GM21576 (cell line): ENCODE measurements at regions not wholly inside any gene's neighbourhood (a gene's known extent, or its start where the extent isn't known, plus 50 kb on each side); places are given as distances from the start of the nearest gene placed in this dataset.

Source experiments
- ATAC-seq: cut with Tn5 transposase; IDR thresholded peaks from one replicate; pipeline ENCODE4 v1.9.1; 2021; ENCODE audit warnings: mild to moderate bottlenecking, moderate library complexity; ENCODE audit not compliant: unreplicated experiment

DNA sequence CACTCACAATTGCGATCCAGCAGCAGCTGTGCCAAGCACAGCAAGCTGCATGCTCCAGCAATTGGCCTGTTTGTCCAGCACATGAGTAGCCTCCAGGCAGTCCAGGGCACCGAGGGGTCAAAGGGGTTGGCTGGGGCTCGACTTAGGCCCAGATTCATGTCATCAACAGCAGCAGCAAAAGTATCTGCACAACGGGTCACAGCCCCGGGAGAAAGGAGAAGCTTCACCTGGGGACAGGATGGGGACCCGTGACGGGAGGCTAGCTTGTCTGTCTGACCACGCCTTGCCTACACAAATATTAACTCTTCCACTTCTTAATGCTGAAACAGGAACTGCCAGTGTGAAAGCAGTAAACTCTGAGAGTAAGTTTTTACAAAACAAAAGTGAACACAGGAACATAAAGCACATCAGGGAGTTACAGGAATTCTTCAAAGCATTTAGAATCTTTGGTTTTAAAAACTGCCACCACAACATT is 191.2 kb downstream of the PIK3R1 start:
- ATAC-seq, result peak; percentile 94

DNA sequence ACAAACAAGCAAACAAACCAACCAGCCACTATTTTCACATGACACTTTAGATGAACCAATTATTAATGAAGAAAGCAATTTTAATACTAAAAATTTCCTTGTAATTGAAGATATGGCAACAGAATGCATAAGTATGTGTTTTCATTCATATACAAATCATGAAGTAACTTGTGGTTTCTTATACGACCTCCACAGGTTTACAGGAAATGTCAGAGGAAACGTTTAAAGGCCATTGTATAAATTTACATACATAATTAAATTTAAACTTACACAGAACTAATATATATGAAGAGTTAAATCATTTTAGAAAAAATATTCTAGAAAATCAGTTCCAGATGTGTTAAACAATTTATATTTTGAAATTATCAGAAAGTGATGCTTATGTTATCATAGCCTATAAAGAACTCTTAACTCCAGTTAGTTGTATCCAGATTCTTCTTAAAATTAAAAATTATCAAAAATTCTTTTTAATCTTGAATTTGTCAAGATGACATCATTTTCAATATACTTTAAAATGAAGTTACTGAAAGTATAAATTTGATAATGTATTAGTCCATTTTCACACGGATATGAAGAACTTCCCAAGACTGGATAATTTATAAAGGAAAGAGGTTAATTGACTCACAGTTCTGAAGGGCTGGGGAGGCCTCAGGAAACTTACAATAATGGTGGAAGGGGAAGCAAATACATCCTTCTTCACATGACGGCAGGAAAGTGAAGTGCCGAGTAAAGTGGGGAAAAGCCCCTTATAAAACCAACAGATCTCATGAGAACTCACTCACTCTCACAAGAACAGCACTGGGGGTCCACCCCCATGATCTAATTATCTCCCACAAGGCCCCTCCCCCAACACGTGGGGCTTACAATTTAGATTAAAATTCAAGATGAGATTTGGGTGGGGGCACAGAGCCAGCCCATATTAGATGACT is 192.0 kb downstream of the PIK3R1 start:
- no peak for ATAC-seq

DNA sequence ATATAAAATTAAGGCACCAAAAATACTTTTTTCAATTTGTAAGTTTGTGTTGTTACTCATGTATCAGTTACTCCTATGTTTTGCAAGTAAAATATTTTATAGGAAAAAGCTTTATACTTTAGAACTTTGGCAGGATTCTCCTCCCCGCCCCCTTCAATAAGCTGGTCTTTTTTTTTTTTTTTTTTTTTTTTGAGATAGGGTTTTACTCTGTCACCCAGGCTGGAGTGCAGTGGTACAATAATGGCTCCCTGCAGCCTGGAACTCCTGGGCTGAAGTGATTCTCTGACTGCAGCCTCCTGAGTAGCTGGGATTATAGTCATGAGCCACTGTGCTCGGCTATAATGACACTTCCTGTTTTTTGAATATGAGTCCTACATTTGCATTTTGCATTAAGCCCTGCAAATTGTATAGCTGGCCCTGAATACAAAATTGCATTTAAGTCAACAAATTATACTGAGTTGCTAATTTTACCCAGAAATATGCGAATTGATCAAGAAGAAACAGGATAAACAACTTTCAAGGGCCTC is 192.9 kb downstream of the PIK3R1 start:
- no peak for ATAC-seq

DNA sequence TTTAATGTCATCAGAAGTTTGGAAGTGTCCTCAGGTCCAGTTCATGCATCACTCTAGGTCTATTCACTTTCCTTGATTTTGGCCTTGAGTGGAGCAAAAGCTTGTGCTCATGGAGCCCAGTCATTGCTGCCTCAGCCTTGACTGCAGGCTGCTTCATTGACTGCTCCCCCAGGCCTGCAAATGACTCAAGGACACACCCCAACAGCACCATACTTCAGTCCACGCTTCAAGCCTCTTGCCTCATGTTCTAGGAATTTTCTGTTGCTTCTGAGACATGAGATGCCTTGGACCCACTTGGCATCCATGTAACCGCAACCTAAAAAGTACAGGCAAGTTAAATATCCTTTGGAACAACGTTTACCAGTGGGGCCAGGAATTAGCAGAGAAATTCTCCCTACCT is 193.7 kb downstream of the PIK3R1 start:
- no peak for ATAC-seq

DNA sequence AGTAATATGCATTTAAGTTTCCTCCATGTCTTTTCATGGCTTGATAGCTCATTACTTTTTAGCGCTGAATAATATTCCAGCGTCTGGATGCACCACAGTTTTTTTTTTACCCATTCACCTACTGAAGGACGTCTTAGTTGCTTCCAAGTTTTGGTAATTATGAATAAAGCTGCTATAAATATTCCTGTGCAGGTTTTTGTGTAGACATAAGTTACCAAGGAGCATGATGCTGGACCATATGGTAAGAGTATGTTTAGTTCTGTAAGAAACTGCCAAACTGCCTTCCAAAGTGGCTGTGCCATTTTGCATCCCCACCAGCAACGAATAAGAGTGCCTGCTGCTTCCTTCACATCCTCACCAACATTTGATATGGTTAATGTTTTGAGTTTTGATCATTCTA is 195.6 kb downstream of the PIK3R1 start:
- ATAC-seq, result no peak

DNA sequence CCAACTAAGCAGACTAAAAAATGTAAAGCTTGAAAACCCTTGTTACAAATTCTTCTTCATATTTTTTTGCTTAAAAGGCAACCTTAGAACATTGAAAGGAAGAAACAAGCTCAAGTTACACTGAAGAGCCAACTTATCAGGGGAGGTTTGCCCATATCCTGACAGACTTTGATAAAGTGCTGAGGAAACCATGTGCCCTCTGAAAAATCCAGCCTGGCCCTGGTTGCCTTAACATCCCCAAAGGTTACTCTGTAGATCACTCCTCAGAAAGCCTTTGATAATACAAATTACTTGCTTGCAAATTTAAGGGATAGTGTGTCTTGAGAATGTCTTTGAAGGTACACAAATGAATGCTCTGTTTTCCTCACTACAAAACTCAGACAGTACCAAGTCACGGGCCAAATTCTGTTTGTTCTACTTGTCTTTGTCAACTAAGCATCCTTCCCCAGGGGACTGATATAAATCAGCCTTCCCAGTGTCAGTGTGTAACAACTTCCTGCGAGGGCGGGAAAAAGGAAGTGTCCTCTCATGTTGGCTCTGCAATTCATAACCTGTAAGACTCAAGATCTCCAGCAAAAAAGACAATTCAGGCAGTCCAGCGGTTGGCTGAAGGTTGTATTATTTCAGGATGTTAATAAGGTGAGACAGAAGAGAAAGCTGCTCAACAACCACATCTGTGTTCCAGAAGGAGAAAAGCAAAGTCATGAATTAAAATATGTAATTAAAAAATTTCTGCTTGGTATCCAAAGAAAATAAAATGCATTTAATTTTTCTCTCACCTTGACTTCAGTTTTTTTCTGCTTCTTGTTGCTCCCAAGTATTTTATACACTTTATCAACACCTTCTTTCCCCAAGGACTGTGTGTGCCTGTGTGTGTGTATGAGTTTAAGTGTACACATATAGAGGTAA is 199.9 kb downstream of the PIK3R1 start:
- no peak for ATAC-seq

DNA sequence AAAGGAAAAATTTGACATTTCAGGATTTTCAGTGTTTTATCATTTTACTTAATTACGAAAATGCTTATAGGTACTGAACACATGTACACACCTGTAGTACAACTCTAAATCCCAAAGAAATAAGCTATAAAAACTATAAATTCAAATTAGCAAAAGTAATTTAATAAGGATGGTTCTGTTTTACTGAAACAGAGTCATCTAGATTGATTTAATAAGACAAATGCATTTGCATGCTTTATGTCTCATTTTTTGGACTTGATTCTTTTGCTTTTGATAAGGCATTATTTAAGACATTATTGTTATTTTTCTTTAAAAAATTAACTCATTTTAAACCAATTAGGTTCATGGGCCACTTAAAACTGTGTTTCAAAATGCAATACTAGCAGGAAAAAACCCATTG is 201.2 kb downstream of the PIK3R1 start:
- no peak for ATAC-seq

DNA sequence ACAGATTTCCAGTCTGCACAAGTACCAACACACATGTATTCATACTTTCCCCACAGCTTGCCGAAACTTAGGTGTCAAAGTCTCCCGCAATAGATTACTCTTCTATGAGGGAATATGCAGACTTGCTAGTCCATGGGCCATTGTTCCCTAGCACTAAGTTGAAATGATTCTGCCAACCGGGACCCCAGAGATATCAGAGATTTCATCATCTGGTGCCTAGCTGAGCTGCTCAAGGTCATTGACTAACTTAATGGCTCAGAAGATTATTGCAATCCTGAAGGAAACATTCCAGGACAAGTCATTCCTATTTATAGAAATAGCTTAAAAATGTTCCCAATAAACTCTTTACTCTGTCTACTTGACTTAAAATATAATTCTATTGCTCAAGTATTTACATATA is 202.6 kb downstream of the PIK3R1 start:
- ATAC-seq, result no peak

DNA sequence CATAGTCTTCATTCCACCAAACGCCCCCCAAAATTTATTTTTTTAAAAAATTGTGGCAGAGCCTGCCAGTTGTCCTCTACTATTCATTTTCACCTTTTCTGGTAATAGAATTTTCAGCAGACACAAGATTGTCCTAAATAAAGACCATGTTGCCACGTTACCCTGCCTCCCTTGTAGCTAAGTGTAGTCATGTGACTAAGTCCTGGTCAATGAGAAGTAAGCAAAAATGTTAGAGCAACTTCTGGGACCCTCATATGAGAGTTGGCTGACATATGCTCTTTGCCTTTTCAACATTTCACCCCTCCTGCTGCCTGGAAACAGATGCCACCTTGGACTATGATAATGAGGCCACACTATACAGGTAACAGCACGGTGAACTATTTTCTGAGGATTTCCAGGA is 203.1 kb downstream of the PIK3R1 start:
- ATAC-seq, result no peak

DNA sequence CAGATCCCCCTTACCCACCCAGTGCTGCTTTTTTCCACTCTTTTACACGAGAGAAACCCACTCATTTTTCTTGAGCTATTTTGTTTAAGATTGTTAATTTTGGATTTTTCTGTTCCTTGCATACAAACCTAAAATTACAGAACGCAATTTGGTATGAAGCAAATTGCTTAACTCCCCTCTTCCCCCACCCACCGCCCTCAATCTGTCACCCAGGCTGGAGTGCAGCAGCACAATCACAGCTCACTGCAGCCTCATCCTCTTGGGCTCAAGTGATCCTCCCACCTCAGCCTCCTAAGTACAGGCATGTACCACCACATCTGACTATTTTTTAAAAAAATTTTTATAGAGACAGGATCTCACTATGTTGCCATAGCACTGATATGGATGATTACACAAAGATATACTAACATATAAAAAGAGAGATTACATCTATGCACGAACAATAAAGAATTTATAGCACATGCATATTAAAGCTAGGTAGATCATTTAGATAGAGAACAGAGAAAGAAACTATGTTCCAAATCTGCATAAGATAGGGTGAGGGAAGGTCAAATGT is 203.6 kb downstream of the PIK3R1 start:
- no peak for ATAC-seq

DNA sequence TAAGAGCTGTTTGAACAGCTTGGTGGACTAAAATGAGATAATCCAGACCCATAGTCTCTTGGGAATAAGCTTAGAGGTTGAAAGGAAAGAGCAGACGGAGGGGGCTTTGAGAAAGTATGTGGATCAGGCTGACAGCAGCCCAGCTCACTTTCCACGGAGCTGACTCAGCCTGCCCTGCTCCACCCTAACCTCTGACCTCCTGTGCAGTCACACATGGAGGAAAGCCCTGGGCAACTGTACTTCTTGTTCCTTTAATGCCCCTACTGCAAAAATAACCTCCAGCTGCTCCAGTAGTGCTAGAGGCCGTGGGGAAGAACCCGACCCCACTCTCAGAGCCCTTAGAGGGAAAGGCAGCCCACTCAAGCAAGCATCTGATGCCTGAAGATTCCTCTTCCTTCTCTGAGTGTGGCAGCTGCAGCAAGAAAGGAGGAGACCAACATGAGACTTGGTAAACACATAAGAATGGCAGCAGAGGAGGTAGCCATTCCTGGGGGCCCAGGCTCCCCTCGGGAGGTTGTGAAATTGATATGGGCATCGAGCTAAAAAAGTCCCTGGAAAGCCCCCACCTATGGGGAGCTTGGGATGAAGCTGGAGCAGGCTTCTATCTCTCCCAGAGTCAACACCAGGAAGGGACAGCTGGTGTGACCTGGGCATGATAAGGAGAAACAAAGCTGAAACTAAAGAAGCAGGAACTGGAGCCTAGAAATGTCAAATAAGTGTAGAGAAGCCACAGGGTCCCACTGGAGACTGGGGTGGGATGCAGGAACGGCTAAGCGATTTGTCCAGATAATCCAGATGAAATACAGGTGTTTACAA is 204.3 kb downstream of the PIK3R1 start:
- no peak for ATAC-seq

DNA sequence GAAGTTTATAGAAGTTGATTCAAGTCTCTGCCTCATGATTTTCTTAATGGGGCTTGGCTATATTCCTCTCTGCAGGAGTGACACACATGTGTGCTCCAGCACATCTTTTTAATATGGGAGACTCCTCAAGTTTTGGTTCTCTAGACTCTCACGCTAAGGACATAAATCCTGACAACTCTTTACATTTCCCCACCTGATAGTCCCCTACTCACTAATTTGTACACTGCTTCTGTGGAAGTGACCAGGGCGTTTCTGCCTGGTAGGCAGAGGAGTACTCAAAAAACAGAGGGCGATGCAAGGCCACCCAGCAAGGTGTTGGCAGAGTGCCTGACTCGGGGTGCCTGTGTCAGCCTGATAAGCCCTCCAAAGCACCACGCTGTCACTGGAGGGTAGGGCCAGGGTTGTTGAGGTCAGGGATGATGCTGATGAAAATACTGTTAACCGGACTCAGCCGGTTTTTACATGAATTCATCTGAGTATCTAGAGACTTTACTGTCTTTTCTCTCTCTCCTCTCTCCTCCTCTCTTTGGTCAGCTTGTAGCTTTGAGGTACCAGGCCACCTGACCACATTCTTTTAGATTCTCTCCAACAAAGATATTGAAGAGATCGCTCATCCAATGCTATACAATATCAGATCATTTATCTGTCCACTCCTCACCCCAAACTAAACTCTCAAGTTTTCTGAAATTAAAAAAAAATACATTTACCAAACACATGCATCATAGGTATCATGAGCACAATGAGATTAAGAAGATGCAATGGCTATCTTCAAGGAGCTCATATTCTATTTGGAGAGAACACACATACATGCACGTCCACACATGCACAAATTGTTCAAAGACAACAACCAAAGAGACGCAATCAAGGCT is 205.2 kb downstream of the PIK3R1 start:
- no peak for ATAC-seq

DNA sequence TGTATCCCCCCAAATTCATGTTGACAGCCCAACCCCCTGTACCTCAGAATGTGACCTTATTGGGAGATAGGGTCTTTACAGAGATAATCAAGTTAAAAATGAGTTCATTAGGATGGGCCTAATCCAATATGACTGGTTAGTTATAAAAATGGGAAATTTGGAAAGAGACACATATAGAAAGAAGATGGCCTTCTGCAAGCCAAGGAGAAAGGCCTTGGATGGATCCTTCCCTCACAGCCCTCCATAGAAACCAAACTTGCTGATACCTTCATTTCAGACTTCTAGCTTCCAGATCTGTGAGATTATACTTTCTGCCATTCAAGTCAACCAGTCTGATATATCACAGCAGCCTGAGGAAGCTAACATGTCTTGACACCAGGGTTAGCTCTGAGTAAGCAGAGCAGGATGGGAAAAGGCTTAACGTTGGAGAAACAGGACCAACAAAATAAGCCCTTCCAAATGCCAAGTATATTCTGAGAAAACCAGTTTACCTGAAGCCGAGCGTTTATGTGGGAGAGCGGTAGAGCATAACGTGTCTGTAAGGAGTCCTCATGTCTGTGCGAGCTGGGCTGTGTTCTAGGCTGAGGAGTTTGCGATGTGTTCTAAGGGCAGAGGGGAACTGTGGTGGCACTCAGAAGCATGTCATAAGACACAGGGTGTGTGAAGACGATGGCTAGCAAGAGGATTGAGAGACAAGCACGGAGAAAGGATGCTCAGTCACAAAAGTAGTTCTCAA is 206.1 kb downstream of the PIK3R1 start:
- ATAC-seq, result no peak

DNA sequence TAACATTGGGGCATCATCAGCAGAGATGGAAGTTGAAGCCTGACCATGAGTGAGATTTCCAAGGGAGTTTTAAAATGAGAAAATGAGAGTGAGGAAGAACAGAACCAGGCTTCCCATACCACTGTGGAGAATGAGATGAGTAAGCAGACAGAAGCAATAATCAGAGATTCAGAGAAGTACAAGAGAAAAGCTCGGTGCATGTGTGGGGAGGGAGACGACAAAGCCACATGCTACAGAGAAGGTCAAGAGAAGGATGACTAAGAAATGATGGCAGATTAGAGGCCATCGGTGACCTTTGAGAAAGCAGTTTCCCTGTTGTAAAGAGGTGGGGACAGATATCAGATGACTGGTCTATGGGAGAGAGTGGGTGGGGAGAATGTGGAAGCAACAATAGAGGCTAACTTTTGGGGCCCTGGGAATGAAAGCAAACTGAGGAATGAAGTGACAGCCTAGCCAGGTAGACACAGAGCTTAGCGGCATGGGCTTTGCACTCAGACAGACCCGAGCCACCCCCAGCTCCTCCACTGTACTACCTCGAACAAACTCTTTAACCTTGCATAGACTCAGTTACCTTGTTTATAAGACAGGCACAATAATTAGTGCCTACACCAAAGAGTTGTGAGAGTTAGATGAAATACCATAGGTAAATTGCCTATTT is 207.7 kb downstream of the PIK3R1 start:
- ATAC-seq, result no peak

DNA sequence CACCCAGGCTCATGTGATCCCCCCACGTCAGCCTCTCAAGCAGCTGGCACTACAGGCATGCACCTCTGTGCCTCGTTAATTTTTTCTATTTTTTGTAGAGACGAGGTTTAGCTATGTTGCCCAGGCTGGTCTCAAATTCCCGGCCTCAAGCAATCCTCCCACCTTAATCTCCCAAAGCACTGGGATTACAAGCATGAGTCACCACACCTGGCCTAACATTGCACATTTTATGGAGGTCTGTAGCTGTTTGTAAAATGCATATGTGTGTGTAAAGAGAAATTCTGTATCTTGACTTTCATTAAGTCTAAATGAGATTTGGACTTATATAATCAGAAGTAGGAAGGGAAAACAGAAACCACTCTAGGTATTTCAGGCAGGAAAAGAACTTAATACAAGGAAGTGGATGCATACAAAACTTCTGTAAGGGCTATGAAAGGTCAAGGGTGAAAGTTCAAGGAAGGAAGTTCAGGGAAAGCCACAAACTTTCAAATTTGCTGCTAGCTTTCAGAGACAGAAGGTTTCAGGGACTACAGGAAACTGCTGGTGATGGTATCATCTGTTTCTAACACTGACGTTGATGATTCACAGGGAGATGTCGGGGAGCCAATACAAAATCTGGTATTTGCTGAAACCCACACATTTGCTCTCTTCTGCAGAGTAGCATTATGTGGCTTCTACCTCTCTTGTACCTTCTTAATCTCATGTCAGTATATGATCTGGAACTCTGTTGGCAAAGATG is 209.4 kb downstream of the PIK3R1 start:
- peak; percentile 81 for ATAC-seq

DNA sequence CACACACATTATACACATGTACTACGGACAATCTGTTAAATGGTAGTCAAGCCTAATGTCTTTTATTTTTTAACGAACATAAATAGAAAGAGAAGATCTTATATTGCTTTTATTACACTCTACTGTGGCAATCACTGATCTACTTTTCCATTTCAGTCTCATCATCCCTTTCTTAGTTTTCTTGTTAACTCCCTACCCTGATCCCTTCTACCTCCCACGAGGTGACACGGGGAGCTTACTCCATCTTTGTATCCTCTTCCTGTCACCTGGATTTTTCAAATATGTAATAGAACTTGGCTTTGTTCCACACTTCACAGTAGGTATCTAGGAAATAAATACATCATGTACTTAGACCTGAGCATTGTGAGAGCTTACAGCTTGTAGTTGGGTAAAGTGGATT is 211.0 kb downstream of the PIK3R1 start:
- ATAC-seq, result no peak

DNA sequence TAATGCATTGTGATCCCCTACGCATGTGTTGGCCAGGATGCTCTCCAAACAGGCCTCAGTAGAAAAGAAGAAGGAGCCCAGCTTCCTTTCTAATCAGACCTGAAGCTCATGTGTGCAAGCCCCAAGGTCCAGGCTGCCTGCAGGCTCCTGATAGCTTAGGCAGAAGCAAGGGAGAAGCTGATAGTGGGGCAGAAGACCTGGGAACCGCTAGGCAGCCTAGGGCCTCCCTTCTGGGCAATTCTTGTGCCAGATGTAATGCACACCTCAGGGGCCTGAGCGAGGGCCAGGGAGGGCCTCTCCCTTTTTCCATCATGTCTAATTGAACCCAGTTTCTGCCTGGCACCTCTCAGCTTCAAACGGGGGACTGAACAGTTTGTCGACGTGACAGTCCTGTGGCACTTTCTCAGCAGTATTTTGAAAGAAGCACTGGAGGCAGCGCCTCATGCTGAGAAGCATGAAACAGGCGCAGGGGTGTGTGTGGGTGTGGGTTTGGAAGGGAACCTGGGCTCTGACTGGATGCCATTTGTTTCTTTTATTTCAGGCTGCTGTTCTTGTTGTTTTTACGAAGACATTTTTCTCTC is 212.8 kb downstream of the PIK3R1 start:
- ATAC-seq, result no peak
